RWPE1 (cell line): ENCODE measurements at regions not wholly inside any gene's neighbourhood (a gene's known extent, or its start where the extent isn't known, plus 50 kb on each side); places are given as distances from the start of the nearest gene placed in this dataset.

Source experiments
- CTCF ChIA-PET: fragments of 350-600 bp; sonication (Branson Sonifier 250); formaldehyde crosslinking; extraction: SDS; loops from one replicate; lab custom pipeline; 2021; lab: Yijun Ruan, JAX
- POLR2A ChIA-PET: fragments of 400-600 bp; formaldehyde crosslinking; extraction: SDS; loops from one replicate; lab custom pipeline; 2020; ENCODE audit warnings: antibody characterized with exemption; ENCODE audit not compliant: low non-redundant PET; lab: Yijun Ruan, JAX
- DNase-seq: peaks from one replicate; pipeline ENCODE4 v3.0.0; 2012; ENCODE audit warnings: low spot score
- H3K27ac ChIP-seq: fragments of 450-650 bp; 2 replicates; pipeline ENCODE4 v1.5.1; 2017
- TF ChIP-seq, protein P1 (sequence below): fragments of 450-650 bp; conservative IDR thresholded peaks from 2 replicates; pipeline ENCODE4 v1.5.1; 2017; ENCODE audit warnings: low read depth, mild to moderate bottlenecking

DNA sequence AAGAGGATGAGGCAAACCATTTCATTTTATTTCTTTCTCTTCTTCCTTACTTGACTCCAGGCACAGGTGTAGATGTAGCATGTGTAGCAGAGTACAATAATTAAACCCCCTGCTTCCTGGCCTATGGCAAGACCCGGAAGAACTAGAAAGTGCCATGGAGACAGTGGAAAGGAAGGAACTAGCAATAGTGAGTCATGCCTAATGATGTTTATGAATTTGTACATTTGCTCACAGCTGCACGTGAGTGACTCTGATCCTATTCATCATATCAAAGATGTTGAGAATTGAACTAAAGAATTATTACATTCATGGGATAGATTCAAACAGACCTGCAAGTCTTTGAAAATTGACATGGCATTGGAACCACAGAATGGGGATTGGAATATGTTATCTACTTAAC is 2233.9 kb upstream of the TENM3 start:
- CTCF ChIA-PET, result no interaction called here
- POLR2A ChIA-PET, result no interaction called here
- TF ChIP-seq, protein P1, sequence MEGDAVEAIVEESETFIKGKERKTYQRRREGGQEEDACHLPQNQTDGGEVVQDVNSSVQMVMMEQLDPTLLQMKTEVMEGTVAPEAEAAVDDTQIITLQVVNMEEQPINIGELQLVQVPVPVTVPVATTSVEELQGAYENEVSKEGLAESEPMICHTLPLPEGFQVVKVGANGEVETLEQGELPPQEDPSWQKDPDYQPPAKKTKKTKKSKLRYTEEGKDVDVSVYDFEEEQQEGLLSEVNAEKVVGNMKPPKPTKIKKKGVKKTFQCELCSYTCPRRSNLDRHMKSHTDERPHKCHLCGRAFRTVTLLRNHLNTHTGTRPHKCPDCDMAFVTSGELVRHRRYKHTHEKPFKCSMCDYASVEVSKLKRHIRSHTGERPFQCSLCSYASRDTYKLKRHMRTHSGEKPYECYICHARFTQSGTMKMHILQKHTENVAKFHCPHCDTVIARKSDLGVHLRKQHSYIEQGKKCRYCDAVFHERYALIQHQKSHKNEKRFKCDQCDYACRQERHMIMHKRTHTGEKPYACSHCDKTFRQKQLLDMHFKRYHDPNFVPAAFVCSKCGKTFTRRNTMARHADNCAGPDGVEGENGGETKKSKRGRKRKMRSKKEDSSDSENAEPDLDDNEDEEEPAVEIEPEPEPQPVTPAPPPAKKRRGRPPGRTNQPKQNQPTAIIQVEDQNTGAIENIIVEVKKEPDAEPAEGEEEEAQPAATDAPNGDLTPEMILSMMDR, result no peak
- H3K27ac ChIP-seq, result no peak overlapping the region
- DNase-seq, result no peak

DNA sequence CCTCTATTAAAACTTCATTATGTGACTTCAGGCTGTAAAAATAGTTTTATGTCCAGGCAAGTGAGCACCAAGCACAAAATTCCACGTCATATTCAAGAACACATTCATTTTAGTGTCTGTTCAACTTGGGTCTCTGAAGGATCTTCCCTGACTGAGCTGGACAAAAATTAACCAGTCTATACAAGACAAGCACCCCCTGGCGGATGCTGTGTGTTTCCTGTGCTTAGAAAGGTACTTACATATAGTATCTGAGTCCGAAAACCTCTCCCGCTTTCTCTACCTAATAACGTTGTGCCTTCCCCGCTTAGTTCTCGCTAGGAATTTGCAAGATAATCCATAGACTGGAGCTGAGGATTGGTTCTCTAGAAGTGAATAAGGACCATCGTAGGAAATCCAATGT is 2214.5 kb upstream of the TENM3 start:
- ChIA-PET CTCF (no interaction called here), POLR2A (no interaction called here)
- TF ChIP-seq, protein P1, result no peak
- no peak overlapping the region for H3K27ac ChIP-seq
- no peak for DNase-seq

DNA sequence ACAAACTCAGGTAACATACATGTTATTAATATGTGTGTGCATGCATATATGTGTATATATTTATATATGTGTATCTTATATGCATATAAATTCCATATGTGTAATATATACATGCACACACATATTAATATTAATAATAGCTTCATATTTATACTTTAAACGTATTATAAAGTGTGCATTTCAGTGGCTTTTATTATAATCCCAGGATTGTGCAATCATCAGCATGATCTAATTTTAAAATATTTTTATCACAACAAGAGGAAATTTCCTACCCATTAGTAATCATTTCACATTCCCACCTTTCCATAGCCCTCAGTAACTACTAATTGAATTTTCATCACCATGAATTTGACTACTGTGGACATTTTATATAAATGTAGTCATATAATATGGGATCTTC is 2211.9 kb upstream of the TENM3 start:
- DNase-seq, result no peak
- no peak overlapping the region for H3K27ac ChIP-seq
- CTCF ChIA-PET, result interaction anchor here (0.7 kb wide), 1 partner anchor 470 kb away, joined by 4 read pairs; no protein-coding TSS in a partner anchor
- POLR2A ChIA-PET, result no interaction called here
- TF ChIP-seq, protein P1, result no peak

DNA sequence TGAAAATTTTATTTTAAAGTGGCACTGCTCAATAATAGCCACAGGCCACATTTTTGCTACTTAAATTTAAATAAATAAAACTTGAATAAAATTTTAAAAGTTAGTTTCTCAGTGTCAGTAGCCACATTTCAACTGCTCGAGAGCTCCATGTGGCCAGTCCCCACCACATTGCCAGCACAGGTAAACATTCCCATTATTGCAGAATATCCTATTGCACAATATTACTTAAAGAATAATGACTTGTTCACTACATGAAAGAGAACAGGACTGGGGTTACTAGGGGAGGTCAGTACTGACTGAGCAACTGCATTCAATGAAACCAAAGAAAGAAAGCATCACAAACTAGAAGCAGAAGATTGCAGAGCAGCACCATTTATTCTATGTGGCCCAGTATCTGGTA is 2201.6 kb upstream of the TENM3 start:
- H3K27ac ChIP-seq, result no peak overlapping the region
- DNase-seq, result no peak
- POLR2A ChIA-PET, result no interaction called here
- CTCF ChIA-PET, result interaction anchor here (0.6 kb wide), 1 partner anchor 368 kb away, joined by 4 read pairs; no protein-coding TSS in a partner anchor
- TF ChIP-seq, protein P1, result no peak

DNA sequence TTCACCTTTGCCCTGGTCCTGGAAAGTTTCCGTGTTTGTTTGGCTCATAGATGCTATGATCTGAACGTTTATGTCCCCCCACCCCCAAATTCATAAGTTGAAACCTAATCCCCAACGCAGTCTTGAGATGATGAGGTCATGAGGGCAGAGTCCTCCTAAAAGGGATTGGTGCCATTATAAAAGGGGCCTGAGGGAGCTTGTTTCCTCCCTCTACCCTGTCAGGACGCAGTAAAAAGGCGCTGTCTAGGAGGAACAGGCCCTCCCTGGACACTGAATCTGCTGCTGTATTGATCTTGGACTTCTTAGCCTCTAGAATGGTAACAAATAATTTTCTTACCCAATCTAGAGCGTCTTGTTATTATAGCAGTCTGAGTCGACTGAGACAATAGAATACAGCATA is 2190.6 kb upstream of the TENM3 start:
- ChIA-PET POLR2A (no interaction called here), CTCF (no interaction called here)
- TF ChIP-seq, protein P1, result no peak
- no peak for DNase-seq
- no peak overlapping the region for H3K27ac ChIP-seq

DNA sequence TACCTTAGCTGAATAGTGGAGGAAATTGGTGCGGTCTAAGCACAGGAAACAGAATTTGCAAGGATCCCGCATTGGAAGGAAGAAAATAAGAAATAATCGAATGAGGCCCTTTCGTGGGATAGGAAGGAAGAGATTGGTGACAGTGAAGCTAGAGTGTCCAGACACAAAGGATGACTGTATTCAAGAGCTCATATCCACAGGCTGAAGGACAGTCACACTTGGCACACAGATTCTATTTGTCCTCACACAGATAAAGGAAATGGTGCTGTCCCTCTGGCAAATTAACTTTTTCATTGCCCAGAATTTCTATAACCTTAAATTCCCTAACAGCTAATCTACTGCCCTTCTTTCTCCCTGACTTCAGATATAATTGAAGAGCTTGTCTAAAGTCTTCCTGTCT is 2188.9 kb upstream of the TENM3 start:
- CTCF ChIA-PET, result no interaction called here
- POLR2A ChIA-PET, result no interaction called here
- H3K27ac ChIP-seq, result no peak overlapping the region
- no peak for DNase-seq
- TF ChIP-seq, protein P1, result no peak
